ENCODE measurements at regions not wholly inside any gene's neighbourhood (a gene's known extent, or its start where the extent isn't known, plus 50 kb on each side); places are given as distances from the start of the nearest gene placed in this dataset.
"Not testable (repeated sequence)": the region's sequence is repeated elsewhere in the genome, so short reads cannot be mapped to it uniquely, and the experiment has no call there.

GRCh38 chr1:120241868-120242267 is 65.5 kb upstream of the SEC22B start:
- TF ChIP-seq POLR2A, CTCF (IDR thresholded peaks at IDR 0.05): not testable (repeated sequence)
